HFFc6 (cell line): ENCODE measurements at regions not wholly inside any gene's neighbourhood (a gene's known extent, or its start where the extent isn't known, plus 50 kb on each side); places are given as distances from the start of the nearest gene placed in this dataset.

Source experiments
- DNase-seq: peaks from one replicate; pipeline ENCODE4 v3.0.0-alpha.2; 2018
- H3K27ac Mint-ChIP-seq: 2 replicates; pipeline ENCODE4 v1.8.0; 2020; ENCODE audit warnings: mild to moderate bottlenecking, mixed read lengths
- H3K27me3 Mint-ChIP-seq: 2 replicates; pipeline ENCODE4 v1.8.0; 2021; ENCODE audit warnings: mild to moderate bottlenecking, moderate library complexity, mixed read lengths; ENCODE audit not compliant: insufficient read depth
- H3K36me3 Mint-ChIP-seq: 2 replicates; pipeline ENCODE4 v1.8.0; 2021; ENCODE audit warnings: low read depth, mixed read lengths
- H3K4me1 Mint-ChIP-seq: 2 replicates; pipeline ENCODE4 v1.8.0; 2020; ENCODE audit warnings: low read depth, mixed read lengths
- H3K4me3 Mint-ChIP-seq: 2 replicates; pipeline ENCODE4 v1.8.0; 2020; ENCODE audit warnings: mild to moderate bottlenecking, moderate library complexity, mixed read lengths
- H3K9me3 Mint-ChIP-seq: 2 replicates; pipeline ENCODE4 v1.8.0; 2020; ENCODE audit warnings: mild to moderate bottlenecking, mixed read lengths
- TF ChIP-seq, protein P1 (sequence below): fragments of 200-600 bp; sonication (generic); IDR thresholded peaks from 2 replicates; pipeline ENCODE4 v1.5.0; 2021; ENCODE audit warnings: antibody characterized with exemption, mild to moderate bottlenecking

DNA sequence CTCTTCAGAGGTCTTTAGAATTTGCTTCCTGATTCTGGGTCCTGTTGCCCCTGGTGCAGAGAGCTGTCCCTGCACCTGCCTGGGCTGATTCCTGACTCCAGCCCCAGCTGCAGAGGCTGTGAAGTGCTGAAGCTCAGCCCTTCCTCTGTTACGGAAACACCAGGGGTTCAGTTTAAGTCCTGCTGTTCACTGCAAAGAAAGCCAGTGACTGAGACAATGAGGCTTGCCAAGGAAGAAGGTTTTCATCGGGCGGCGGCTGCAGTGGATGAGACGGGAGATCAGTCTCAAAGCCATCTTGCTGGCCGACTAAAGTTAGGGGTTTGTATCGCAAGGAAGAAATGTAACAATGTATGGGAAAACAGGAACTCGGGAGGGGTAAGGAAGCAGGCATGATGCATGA lies 142.4 kb upstream of the ZNF236 start:
- H3K27ac Mint-ChIP-seq, result no peak overlapping the region
- H3K9me3 Mint-ChIP-seq, result no peaks in the 10 kb centered on the region
- H3K4me3 Mint-ChIP-seq, result no peak overlapping the region
- no peaks in the 10 kb centered on the region for H3K4me1 Mint-ChIP-seq
- no peaks in the 10 kb centered on the region for H3K36me3 Mint-ChIP-seq
- H3K27me3 Mint-ChIP-seq, result peaks cover 36% of the 10 kb centered on the region
- DNase-seq, result no peak
- TF ChIP-seq, protein P1, sequence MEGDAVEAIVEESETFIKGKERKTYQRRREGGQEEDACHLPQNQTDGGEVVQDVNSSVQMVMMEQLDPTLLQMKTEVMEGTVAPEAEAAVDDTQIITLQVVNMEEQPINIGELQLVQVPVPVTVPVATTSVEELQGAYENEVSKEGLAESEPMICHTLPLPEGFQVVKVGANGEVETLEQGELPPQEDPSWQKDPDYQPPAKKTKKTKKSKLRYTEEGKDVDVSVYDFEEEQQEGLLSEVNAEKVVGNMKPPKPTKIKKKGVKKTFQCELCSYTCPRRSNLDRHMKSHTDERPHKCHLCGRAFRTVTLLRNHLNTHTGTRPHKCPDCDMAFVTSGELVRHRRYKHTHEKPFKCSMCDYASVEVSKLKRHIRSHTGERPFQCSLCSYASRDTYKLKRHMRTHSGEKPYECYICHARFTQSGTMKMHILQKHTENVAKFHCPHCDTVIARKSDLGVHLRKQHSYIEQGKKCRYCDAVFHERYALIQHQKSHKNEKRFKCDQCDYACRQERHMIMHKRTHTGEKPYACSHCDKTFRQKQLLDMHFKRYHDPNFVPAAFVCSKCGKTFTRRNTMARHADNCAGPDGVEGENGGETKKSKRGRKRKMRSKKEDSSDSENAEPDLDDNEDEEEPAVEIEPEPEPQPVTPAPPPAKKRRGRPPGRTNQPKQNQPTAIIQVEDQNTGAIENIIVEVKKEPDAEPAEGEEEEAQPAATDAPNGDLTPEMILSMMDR, result no peak

DNA sequence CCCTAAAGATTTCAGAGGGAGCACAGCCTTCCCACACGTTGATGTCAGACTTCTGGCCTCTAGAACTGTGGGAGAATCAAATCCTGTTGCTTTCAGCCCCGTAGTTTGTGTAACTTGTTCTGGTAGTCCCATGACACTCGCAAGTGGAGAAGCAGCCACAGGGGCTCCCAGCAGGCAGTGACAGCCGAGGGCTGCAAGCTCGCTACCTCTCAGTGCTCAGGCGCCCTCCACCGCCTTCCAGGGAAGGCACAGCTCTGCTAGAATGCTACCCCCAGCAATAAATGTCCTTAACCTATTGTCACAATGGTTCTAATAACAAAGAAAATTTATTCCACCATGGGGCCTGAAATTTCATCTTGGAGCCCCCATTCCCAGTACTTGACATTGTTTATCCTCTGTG lies 143.1 kb upstream of the ZNF236 start:
- H3K9me3 Mint-ChIP-seq, result no peaks in the 10 kb centered on the region

DNA sequence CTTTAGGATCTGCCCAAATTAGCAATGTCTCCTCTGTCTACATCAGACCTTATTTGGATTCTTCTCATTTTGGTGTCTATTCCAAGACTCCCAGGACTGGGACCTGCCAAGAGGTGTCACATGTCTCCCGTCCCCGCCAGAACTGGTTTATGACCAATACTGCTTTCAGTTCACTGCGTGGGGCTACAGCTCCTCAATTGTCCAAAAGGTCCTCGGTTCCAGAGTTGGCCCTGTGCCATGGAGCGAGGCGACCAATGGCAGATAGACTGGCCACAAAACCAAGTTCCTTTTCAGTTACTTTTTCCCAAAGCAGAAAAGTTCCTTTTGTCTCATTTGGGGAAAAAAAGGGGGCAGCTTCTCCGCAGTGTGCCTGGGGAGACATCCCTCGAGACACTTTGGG lies 144.1 kb upstream of the ZNF236 start:
- TF ChIP-seq, protein P1, result no peak
- no peak overlapping the region for H3K4me3 Mint-ChIP-seq
- H3K36me3 Mint-ChIP-seq, result no peaks in the 10 kb centered on the region
- H3K4me1 Mint-ChIP-seq, result peaks cover 2% of the 10 kb centered on the region; the same call in 1 of the 2 replicates
- H3K27ac Mint-ChIP-seq, result no peak overlapping the region
- H3K27me3 Mint-ChIP-seq, result peaks cover 33% of the 10 kb centered on the region
- no peaks in the 10 kb centered on the region for H3K9me3 Mint-ChIP-seq
- no peak for DNase-seq

More for the DNA sequence above, 143.1 kb upstream of the ZNF236 start:
- Mint-ChIP-seq H3K36me3 (no peaks in the 10 kb centered on the region), H3K27me3 (peaks cover 33% of the 10 kb centered on the region), H3K4me1 (no peaks in the 10 kb centered on the region), H3K4me3 (no peak overlapping the region), H3K27ac (no peak overlapping the region)
- no peak for DNase-seq
- TF ChIP-seq, protein P1, result no peak

DNA sequence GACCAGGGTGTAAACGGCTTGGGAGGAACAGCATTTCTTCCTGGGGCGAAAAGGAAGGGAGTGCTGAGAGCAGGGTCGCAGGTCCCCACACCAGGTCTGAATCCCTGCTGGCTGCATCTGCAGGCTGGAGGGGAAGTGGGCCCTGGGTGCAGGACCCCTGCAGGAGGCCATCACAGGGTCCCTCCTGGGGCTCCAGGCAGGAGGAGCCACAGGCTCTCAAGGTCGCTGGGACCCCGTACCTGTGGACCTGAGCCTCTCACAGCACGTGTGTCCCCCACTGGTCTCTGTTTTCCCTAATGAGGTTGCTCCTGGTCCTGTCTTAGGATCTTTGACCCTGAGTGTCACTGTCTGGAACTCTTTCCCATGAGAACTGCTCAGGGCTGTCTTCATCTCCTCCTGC lies 147.8 kb upstream of the ZNF236 start:
- Mint-ChIP-seq H3K4me1 (peaks cover 11% of the 10 kb centered on the region), H3K4me3 (no peak overlapping the region), H3K27me3 (peaks cover 21% of the 10 kb centered on the region), H3K27ac (no peak overlapping the region), H3K36me3 (no peaks in the 10 kb centered on the region), H3K9me3 (peaks cover 4% of the 10 kb centered on the region; the same call in 1 of the 2 replicates)
- TF ChIP-seq, protein P1, result no peak
- no peak for DNase-seq

DNA sequence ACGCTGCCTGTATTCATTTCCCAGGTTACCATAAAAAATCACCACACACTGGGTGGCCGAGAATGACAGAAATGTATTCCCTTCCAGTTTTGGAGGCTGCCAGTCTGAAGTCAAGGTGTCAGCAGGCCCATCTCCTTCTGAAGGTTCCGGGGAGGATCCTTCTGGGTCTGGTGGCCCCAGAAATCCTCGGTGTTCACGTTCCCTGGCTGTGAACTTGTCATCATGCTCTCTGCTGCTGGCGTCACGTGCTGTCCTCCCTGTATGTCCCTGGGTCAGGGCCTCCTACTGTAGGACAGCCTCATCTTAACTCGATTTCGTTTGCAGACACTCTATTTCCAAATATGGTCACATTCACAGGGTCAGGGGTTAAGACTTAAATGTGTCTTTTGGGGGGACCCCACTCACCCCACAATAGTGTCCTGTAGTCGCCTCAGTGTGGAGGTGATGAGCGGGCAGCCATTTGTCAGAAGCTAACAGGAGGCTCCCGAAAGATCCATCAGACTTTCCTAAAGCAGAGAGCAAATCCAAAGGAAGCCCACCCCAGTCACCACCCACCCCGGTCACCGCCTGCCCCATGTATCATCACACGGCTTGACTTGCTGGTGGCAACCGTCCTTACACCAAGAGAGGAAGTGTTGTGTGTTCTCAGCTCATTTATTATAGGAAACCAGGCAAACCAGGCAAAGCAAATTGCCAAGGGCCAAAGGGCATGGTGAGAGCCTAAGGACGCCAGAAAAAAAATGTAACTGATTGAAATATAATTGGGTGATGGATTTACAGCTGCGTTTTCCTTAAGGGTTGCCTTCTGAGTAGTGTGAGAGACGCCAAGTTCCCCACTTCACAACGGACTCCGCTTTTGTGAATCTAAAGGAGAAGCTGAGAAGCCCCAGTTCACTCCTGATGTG lies 148.8 kb upstream of the ZNF236 start:
- Mint-ChIP-seq H3K4me1 (peaks cover 11% of the 10 kb centered on the region), H3K4me3 (no peak overlapping the region), H3K27me3 (peaks cover 17% of the 10 kb centered on the region), H3K36me3 (no peaks in the 10 kb centered on the region), H3K27ac (no peak overlapping the region), H3K9me3 (peaks cover 4% of the 10 kb centered on the region; the same call in 1 of the 2 replicates)
- no peak for DNase-seq
- TF ChIP-seq, protein P1, result no peak
